ENCODE measurements at regions not wholly inside any gene's neighbourhood (a gene's known extent, or its start where the extent isn't known, plus 50 kb on each side); places are given as distances from the start of the nearest gene placed in this dataset.

- no peaks in the 10 kb centered on the region for H3K27me3 ChIP-seq (replicated peaks in 1 of 4; ENCODE audit: control extremely low read depth in 1 of 4, control insufficient read depth in 3 of 4, insufficient read depth in 4 of 4, low read length in 3 of 4)
- no peaks in the 10 kb centered on the region for H3K4me1 Mint-ChIP-seq
- no peaks in the 10 kb centered on the region for H3K9me3 Mint-ChIP-seq (ENCODE audit: insufficient read depth)
- no peak overlapping the region for H3K9ac ChIP-seq (ENCODE audit: low read length)
- intact Hi-C loops (cut with micrococcal nuclease), result no loop called here
- DNase-seq, result no peak
- H4K20me1 ChIP-seq (ENCODE audit: control insufficient read depth, insufficient read depth, low read length, poor library complexity, severe bottlenecking), result no peaks in the 10 kb centered on the region
- no peak overlapping the region for H2AFZ ChIP-seq (ENCODE audit: insufficient read depth, low read depth, low read length, poor library complexity, severe bottlenecking)
- ChIA-PET POLR2A (no interaction called here), CTCF (no interaction called here)
- H3K4me3 ChIP-seq (ENCODE audit: control extremely low read depth in 1 of 5, extremely low read depth in 1 of 5, insufficient read depth in 1 of 5, low read depth in 2 of 5, low read length in 4 of 5), result no peak overlapping the region
- H3K9me3 ChIP-seq (ENCODE audit: control extremely low read depth in 1 of 3, control insufficient read depth in 2 of 3, insufficient read depth in 1 of 3, low read length in 2 of 3), result no peaks in the 10 kb centered on the region
- no peaks in the 10 kb centered on the region for H3K79me2 ChIP-seq (ENCODE audit: control insufficient read depth, insufficient read depth, low read length)
- TF ChIP-seq CTCF (IDR thresholded peaks at IDR 0.05), result no peak
- TF ChIP-seq EZH2 (IDR thresholded peaks at IDR 0.05; ENCODE audit: borderline replicate concordance, insufficient read depth, low read depth, low read length, poor library complexity, severe bottlenecking), result no peak
- no peak overlapping the region for H3K4me2 ChIP-seq (replicated peaks; ENCODE audit: low read depth, low read length, poor library complexity, severe bottlenecking)
- H3K4me1 ChIP-seq (ENCODE audit: control insufficient read depth in 2 of 2, insufficient read depth in 2 of 2, low read length in 2 of 2), result no peaks in the 10 kb centered on the region
- no peaks in the 10 kb centered on the region for H3K27me3 Mint-ChIP-seq
- H3K27ac ChIP-seq (ENCODE audit: low read length in 2 of 2), result no peak overlapping the region
- H3K36me3 ChIP-seq (replicated peaks in 1 of 2; ENCODE audit: control extremely low read depth in 1 of 2, control insufficient read depth in 1 of 2, extremely low read depth in 1 of 2, insufficient read depth in 2 of 2, low read length in 1 of 2), result no peaks in the 10 kb centered on the region
- H3K4me3 Mint-ChIP-seq, result no peak overlapping the region
- ATAC-seq (ENCODE audit: low read depth), result no peak
- WGBS (ENCODE audit: insufficient coverage), result 67% methylated on average over 2 of the region's 4 CpGs
- no peak overlapping the region for H3K27ac Mint-ChIP-seq
These were observed 285.0 kb upstream of the ADAMTSL1 start for GRCh38 chr9:18188971-18189370.

- no peak overlapping the region for H3K4me2 ChIP-seq (replicated peaks; ENCODE audit: low read depth, low read length, poor library complexity, severe bottlenecking)
- no peak overlapping the region for H3K4me3 ChIP-seq (ENCODE audit: control extremely low read depth in 1 of 5, extremely low read depth in 1 of 5, insufficient read depth in 1 of 5, low read depth in 2 of 5, low read length in 4 of 5)
- TF ChIP-seq EZH2 (IDR thresholded peaks at IDR 0.05; ENCODE audit: borderline replicate concordance, insufficient read depth, low read depth, low read length, poor library complexity, severe bottlenecking), result no peak
- no peak for TF ChIP-seq CTCF (IDR thresholded peaks at IDR 0.05)
- H3K36me3 ChIP-seq (replicated peaks in 1 of 2; ENCODE audit: control extremely low read depth in 1 of 2, control insufficient read depth in 1 of 2, extremely low read depth in 1 of 2, insufficient read depth in 2 of 2, low read length in 1 of 2), result no peaks in the 10 kb centered on the region
- no peak overlapping the region for H3K4me3 Mint-ChIP-seq
- no peaks in the 10 kb centered on the region for H3K9me3 ChIP-seq (ENCODE audit: control extremely low read depth in 1 of 3, control insufficient read depth in 2 of 3, insufficient read depth in 1 of 3, low read length in 2 of 3)
- WGBS (ENCODE audit: insufficient coverage), result 80% methylated on average over 1 of the region's 3 CpGs
- no peak overlapping the region for H3K27ac Mint-ChIP-seq
- H3K9ac ChIP-seq (ENCODE audit: low read length), result no peak overlapping the region
- no peaks in the 10 kb centered on the region for H4K20me1 ChIP-seq (ENCODE audit: control insufficient read depth, insufficient read depth, low read length, poor library complexity, severe bottlenecking)
- no peaks in the 10 kb centered on the region for H3K4me1 ChIP-seq (ENCODE audit: control insufficient read depth in 2 of 2, insufficient read depth in 2 of 2, low read length in 2 of 2)
- intact Hi-C loops (cut with micrococcal nuclease), result no loop called here
- no peak overlapping the region for H3K27ac ChIP-seq (ENCODE audit: low read length in 2 of 2)
- no peak overlapping the region for H2AFZ ChIP-seq (ENCODE audit: insufficient read depth, low read depth, low read length, poor library complexity, severe bottlenecking)
- no peaks in the 10 kb centered on the region for H3K27me3 Mint-ChIP-seq
- no peaks in the 10 kb centered on the region for H3K79me2 ChIP-seq (ENCODE audit: control insufficient read depth, insufficient read depth, low read length)
- no peak for ATAC-seq (ENCODE audit: low read depth)
- DNase-seq, result no peak
- ChIA-PET POLR2A (no interaction called here), CTCF (interaction anchor here (1.3 kb wide), 1 partner anchor 10 kb away, joined by 4 read pairs; no protein-coding TSS in a partner anchor)
- H3K27me3 ChIP-seq (replicated peaks in 1 of 4; ENCODE audit: control extremely low read depth in 1 of 4, control insufficient read depth in 3 of 4, insufficient read depth in 4 of 4, low read length in 3 of 4), result no peaks in the 10 kb centered on the region
- no peaks in the 10 kb centered on the region for H3K4me1 Mint-ChIP-seq
- no peaks in the 10 kb centered on the region for H3K9me3 Mint-ChIP-seq (ENCODE audit: insufficient read depth)
These were observed 283.9 kb upstream of the ADAMTSL1 start for GRCh38 chr9:18189871-18190670.

Measured in B cell (primary cell).